GM12873 (cell line): ENCODE measurements at regions not wholly inside any gene's neighbourhood (a gene's known extent, or its start where the extent isn't known, plus 50 kb on each side); places are given as distances from the start of the nearest gene placed in this dataset.

Source experiments
- TF ChIP-seq, protein P1 (sequence below): IDR thresholded peaks from 2 replicates; pipeline ENCODE4 v1.5.1; 2012; ENCODE audit warnings: low read depth, mild to moderate bottlenecking, moderate library complexity, low read length, control low read depth; ENCODE audit not compliant: insufficient read depth; ENCODE audit errors: missing control alignments

DNA sequence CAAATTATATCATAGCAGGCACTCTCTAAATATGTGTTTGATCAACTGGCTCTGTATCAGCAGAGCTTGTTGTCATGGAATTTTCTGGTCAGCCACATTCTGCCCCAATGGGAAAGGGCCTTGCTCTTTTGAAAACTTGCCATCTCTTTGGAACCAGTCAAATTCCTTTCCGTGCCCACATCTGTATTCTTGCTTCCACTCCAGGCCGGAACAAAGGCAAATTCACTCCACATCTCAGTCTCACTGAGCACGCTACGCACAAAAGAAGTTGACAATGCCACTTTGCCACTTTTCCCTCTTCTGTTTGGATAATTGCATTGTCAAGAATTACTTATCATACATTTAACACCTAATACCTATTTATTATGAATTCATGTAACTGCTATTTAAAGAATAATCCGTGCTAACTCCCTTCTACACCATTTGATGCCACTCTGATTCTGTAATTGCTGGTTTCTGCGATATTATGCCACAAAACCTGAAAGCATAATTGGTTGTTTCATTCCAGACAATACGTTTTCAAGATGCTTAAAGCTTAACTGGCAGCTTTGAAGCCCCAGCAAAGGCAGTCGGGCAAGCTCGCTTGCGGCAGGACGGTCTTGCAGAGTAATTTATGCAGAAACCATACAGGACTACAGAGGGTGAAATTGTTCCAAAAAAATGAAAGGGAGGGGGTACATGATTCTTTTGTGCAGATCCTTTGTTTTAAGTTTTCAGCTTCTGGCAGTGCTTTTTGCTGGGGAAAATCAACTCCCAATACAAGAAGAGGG is 277.7 kb downstream of the MSX2 start:
- TF ChIP-seq, protein P1, sequence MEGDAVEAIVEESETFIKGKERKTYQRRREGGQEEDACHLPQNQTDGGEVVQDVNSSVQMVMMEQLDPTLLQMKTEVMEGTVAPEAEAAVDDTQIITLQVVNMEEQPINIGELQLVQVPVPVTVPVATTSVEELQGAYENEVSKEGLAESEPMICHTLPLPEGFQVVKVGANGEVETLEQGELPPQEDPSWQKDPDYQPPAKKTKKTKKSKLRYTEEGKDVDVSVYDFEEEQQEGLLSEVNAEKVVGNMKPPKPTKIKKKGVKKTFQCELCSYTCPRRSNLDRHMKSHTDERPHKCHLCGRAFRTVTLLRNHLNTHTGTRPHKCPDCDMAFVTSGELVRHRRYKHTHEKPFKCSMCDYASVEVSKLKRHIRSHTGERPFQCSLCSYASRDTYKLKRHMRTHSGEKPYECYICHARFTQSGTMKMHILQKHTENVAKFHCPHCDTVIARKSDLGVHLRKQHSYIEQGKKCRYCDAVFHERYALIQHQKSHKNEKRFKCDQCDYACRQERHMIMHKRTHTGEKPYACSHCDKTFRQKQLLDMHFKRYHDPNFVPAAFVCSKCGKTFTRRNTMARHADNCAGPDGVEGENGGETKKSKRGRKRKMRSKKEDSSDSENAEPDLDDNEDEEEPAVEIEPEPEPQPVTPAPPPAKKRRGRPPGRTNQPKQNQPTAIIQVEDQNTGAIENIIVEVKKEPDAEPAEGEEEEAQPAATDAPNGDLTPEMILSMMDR = no peak

DNA sequence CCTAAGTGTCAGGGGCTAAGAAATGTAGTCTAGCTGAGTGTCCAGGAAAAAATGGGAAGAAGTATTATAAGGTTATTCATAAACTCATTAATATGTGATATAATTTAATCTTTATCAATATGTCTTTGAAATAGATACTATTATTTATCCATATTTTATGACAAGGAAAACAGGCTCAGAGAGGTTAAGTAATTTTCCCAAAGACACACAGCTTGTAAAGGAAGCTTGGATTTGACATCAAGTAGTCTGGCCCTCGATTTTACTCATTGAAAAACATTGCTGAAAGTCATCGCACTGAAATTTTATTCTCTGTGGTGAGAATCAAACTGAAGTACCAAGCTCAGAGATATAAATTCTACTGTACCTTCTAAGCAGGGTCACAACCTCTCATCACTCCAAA is 276.9 kb downstream of the MSX2 start:
- TF ChIP-seq, protein P1 = no peak

GRCh38 chr5:174999581-174999980 is 275.2 kb downstream of the MSX2 start:
- TF ChIP-seq, protein P1 = no peak

- TF ChIP-seq, protein P1 = no peak
Observed at GRCh38 chr5:174998131-174998730, 273.8 kb downstream of the MSX2 start.

- TF ChIP-seq, protein P1 = no peak
Observed at GRCh38 chr5:174997688-174998087, 273.3 kb downstream of the MSX2 start.

GRCh38 chr5:174996941-174997340 is 272.6 kb downstream of the MSX2 start:
- TF ChIP-seq, protein P1 = no peak

GRCh38 chr5:174995827-174996226 is 271.4 kb downstream of the MSX2 start:
- TF ChIP-seq, protein P1 = no peak
